HUES6 (cell line): ENCODE measurements at regions not wholly inside any gene's neighbourhood (a gene's known extent, or its start where the extent isn't known, plus 50 kb on each side); places are given as distances from the start of the nearest gene placed in this dataset.

Experiments used
- H3K27ac ChIP-seq: 2 replicates; pipeline ENCODE4 v1.7.0; 2013; ENCODE audit warnings: low read depth, mild to moderate bottlenecking, low read length, inconsistent platforms
- H3K27me3 ChIP-seq: 2 replicates; pipeline ENCODE4 v1.6.1; 2013; ENCODE audit warnings: low read length; ENCODE audit not compliant: control insufficient read depth, insufficient read depth
- H3K36me3 ChIP-seq: 2 replicates; pipeline ENCODE4 v1.6.1; 2013; ENCODE audit warnings: low read length; ENCODE audit not compliant: control insufficient read depth, insufficient read depth
- H3K4me1 ChIP-seq: 2 replicates; pipeline ENCODE4 v1.6.1; 2013; ENCODE audit warnings: low read length; ENCODE audit not compliant: control insufficient read depth, insufficient read depth
- H3K4me3 ChIP-seq: 2 replicates; pipeline ENCODE4 v1.5.1; 2013; ENCODE audit warnings: low read depth, low read length
- H3K9ac ChIP-seq: one replicate; pipeline ENCODE4 v1.6.1; 2013; ENCODE audit warnings: mild to moderate bottlenecking, low read length
- H3K9me3 ChIP-seq: 2 replicates; pipeline ENCODE4 v1.6.1; 2013; ENCODE audit warnings: low read depth, low read length; ENCODE audit not compliant: control insufficient read depth, insufficient read depth

- peaks cover 4% of the 10 kb centered on the region; the same call in 1 of the 2 replicates for H3K9me3 ChIP-seq
- H3K27me3 ChIP-seq, result no peaks in the 10 kb centered on the region
Measured at GRCh38 chr7:25553580-25554291, 325.4 kb upstream of the NPVF start.

GRCh38 chr7:25557379-25557917, 329.2 kb upstream of the NPVF start:
- H3K9me3 ChIP-seq, result peaks cover 7% of the 10 kb centered on the region; the same call in 1 of the 2 replicates
- no peaks in the 10 kb centered on the region for H3K27me3 ChIP-seq
- no peak overlapping the region for H3K4me3 ChIP-seq
- H3K9ac ChIP-seq, result no peak overlapping the region
- no peak overlapping the region for H3K27ac ChIP-seq
- no peaks in the 10 kb centered on the region for H3K36me3 ChIP-seq
- 0 out of 2 replicates have a peak, but pooled peaks cover 4% of the 10 kb centered on the region for H3K4me1 ChIP-seq

More at GRCh38 chr7:25553580-25554291, 325.4 kb upstream of the NPVF start:
- H3K4me3 ChIP-seq, result no peak overlapping the region
- no peak overlapping the region for H3K27ac ChIP-seq
- H3K4me1 ChIP-seq, result 0 out of 2 replicates have a peak, but pooled peaks cover 4% of the 10 kb centered on the region
- H3K9ac ChIP-seq, result no peak overlapping the region
- no peaks in the 10 kb centered on the region for H3K36me3 ChIP-seq

GRCh38 chr7:25557930-25558329, 329.6 kb upstream of the NPVF start:
- Histone ChIP-seq H3K4me3 (no peak overlapping the region), H3K27me3 (no peaks in the 10 kb centered on the region)

DNA sequence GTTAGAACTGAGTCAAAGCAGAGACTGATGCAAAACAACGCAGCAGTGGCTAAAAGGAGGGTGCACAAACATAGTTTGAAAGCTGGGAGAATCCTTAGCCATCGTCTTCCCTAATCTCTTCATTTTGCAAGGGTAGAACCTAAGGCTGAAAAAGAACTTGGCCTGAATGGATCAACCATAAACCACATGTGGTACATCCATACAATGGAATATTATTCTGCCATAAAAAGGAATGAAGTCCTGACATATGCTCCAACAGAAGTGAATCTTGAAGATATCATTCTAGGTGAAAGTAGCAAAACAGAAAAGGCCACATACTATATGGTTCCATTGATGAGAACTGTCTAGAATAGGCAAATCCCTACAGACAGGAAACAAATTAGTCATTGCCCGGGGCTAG, 330.3 kb upstream of the NPVF start:
- H3K4me1 ChIP-seq, result 0 out of 2 replicates have a peak, but pooled peaks cover 3% of the 10 kb centered on the region
- H3K27me3 ChIP-seq, result no peaks in the 10 kb centered on the region
- peaks cover 7% of the 10 kb centered on the region; the same call in 1 of the 2 replicates for H3K9me3 ChIP-seq
- H3K4me3 ChIP-seq, result no peak overlapping the region
- H3K9ac ChIP-seq, result no peak overlapping the region
- no peaks in the 10 kb centered on the region for H3K36me3 ChIP-seq
- no peak overlapping the region for H3K27ac ChIP-seq

More at GRCh38 chr7:25557930-25558329, 329.6 kb upstream of the NPVF start:
- Histone ChIP-seq H3K4me1 (0 out of 2 replicates have a peak, but pooled peaks cover 4% of the 10 kb centered on the region), H3K27ac (no peak overlapping the region), H3K36me3 (no peaks in the 10 kb centered on the region), H3K9ac (no peak overlapping the region), H3K9me3 (peaks cover 7% of the 10 kb centered on the region; the same call in 1 of the 2 replicates)

GRCh38 chr7:25559581-25560367, 331.5 kb upstream of the NPVF start:
- H3K4me1 ChIP-seq, result no peaks in the 10 kb centered on the region
- no peak overlapping the region for H3K9ac ChIP-seq
- no peak overlapping the region for H3K4me3 ChIP-seq
- H3K27me3 ChIP-seq, result no peaks in the 10 kb centered on the region
- H3K27ac ChIP-seq, result no peak overlapping the region
- no peaks in the 10 kb centered on the region for H3K36me3 ChIP-seq
- peaks cover 7% of the 10 kb centered on the region; the same call in 1 of the 2 replicates for H3K9me3 ChIP-seq

GRCh38 chr7:25562673-25563182, 334.4 kb upstream of the NPVF start:
- Histone ChIP-seq H3K27me3 (no peaks in the 10 kb centered on the region), H3K4me3 (no peak overlapping the region), H3K27ac (no peak overlapping the region), H3K9me3 (peaks cover 7% of the 10 kb centered on the region; the same call in 1 of the 2 replicates), H3K36me3 (no peaks in the 10 kb centered on the region), H3K9ac (no peak overlapping the region), H3K4me1 (no peaks in the 10 kb centered on the region)

GRCh38 chr7:25565002-25565401, 336.7 kb upstream of the NPVF start:
- Histone ChIP-seq H3K9me3 (no peaks in the 10 kb centered on the region), H3K27ac (no peak overlapping the region), H3K36me3 (no peaks in the 10 kb centered on the region), H3K4me1 (no peaks in the 10 kb centered on the region), H3K4me3 (no peak overlapping the region), H3K9ac (no peak overlapping the region), H3K27me3 (no peaks in the 10 kb centered on the region)

GRCh38 chr7:25565949-25566348, 337.7 kb upstream of the NPVF start:
- H3K36me3 ChIP-seq, result no peaks in the 10 kb centered on the region
- no peak overlapping the region for H3K9ac ChIP-seq
- H3K4me1 ChIP-seq, result no peaks in the 10 kb centered on the region
- H3K27ac ChIP-seq, result no peak overlapping the region
- no peaks in the 10 kb centered on the region for H3K9me3 ChIP-seq
- no peak overlapping the region for H3K4me3 ChIP-seq
- no peaks in the 10 kb centered on the region for H3K27me3 ChIP-seq

DNA sequence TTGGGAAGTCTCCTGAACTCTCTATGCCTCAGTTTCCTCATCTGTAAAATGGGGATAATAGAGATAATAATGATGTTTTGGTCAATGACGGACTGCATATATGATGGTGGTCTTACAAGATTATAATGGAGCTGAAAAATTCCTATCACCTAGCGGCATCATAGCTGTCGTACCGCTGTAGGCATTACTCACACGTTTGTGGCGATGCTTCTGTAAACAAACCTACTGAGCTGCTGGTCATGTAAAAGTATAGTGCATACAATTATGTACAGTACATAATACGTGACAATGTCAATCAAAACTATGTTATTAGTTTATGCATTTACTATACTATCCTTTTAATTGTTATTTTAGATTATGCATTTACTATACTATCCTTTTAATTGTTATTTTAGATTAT, 339.1 kb upstream of the NPVF start:
- H3K4me1 ChIP-seq, result no peaks in the 10 kb centered on the region
- no peak overlapping the region for H3K4me3 ChIP-seq
- no peak overlapping the region for H3K27ac ChIP-seq
- no peaks in the 10 kb centered on the region for H3K36me3 ChIP-seq
- no peaks in the 10 kb centered on the region for H3K27me3 ChIP-seq
- no peak overlapping the region for H3K9ac ChIP-seq
- no peaks in the 10 kb centered on the region for H3K9me3 ChIP-seq

DNA sequence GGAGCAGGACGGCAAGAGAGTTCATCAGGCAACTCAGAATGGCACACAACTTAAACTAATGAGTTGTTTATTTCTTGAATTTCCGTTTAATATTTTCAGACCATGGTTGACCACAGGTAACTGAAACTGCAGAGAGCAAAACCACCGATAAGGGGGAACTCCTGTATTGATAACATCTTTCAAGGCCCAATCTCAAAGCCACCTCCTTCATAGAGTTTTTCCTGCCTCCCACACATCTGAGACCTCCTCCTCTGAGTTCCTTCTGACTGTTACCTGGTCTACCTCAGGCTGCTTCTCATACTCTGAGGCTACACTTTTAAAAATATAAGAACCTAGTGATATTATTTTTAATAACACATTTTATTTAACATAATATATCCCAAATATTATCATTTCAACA, 341.5 kb upstream of the NPVF start:
- Histone ChIP-seq H3K27ac (no peak overlapping the region), H3K9ac (no peak overlapping the region), H3K36me3 (no peaks in the 10 kb centered on the region), H3K9me3 (no peaks in the 10 kb centered on the region), H3K4me3 (no peak overlapping the region), H3K4me1 (no peaks in the 10 kb centered on the region), H3K27me3 (no peaks in the 10 kb centered on the region)

- H3K27ac ChIP-seq, result no peak overlapping the region
- no peaks in the 10 kb centered on the region for H3K9me3 ChIP-seq
- H3K27me3 ChIP-seq, result no peaks in the 10 kb centered on the region
- H3K4me1 ChIP-seq, result no peaks in the 10 kb centered on the region
- no peak overlapping the region for H3K4me3 ChIP-seq
- H3K9ac ChIP-seq, result no peak overlapping the region
- H3K36me3 ChIP-seq, result no peaks in the 10 kb centered on the region
Measured at GRCh38 chr7:25572423-25572822, 344.1 kb upstream of the NPVF start.
